ENCODE measurements at regions not wholly inside any gene's neighbourhood (a gene's known extent, or its start where the extent isn't known, plus 50 kb on each side); places are given as distances from the start of the nearest gene placed in this dataset.

DNA sequence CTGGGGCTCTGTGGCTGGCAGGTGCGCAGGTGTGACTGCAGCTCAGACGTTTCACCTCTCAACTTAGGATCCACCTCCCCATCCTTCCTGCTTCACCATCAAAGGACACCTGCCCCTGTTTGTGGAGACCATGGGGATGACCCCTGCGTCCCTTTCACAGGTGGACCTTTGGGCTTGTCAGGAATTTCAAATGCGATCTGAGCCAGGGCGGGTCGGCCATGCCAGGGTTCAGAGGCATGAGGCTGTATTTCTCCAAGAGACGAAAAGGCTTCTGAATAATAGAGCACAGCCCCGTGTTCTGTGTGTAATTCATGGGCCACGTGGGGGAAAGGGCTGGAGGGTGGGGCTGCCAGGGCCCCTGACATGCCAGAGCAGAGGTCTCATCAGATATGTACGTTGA, 668.0 kb downstream of the BRD1 start:
- TF ChIP-seq EZH2phosphoT487 (conservative IDR thresholded peaks at IDR 0.05; ENCODE audit: low read length) = no peak
- TF ChIP-seq, protein P1, sequence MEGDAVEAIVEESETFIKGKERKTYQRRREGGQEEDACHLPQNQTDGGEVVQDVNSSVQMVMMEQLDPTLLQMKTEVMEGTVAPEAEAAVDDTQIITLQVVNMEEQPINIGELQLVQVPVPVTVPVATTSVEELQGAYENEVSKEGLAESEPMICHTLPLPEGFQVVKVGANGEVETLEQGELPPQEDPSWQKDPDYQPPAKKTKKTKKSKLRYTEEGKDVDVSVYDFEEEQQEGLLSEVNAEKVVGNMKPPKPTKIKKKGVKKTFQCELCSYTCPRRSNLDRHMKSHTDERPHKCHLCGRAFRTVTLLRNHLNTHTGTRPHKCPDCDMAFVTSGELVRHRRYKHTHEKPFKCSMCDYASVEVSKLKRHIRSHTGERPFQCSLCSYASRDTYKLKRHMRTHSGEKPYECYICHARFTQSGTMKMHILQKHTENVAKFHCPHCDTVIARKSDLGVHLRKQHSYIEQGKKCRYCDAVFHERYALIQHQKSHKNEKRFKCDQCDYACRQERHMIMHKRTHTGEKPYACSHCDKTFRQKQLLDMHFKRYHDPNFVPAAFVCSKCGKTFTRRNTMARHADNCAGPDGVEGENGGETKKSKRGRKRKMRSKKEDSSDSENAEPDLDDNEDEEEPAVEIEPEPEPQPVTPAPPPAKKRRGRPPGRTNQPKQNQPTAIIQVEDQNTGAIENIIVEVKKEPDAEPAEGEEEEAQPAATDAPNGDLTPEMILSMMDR (IDR thresholded peaks at IDR 0.05; ENCODE audit: insufficient read depth, low read length, poor library complexity, severe bottlenecking) = no peak
- Histone ChIP-seq H2AFZ (ENCODE audit: low read depth, low read length, severe bottlenecking) (no peak overlapping the region), H3K79me2 (ENCODE audit: insufficient read depth, low read length) (no peaks in the 10 kb centered on the region), H3K9ac (ENCODE audit: low read length) (no peak overlapping the region), H4K20me1 (ENCODE audit: low read depth, low read length) (no peaks in the 10 kb centered on the region), H3K27me3 (ENCODE audit: low read length) (no peaks in the 10 kb centered on the region), H3K9me2 (replicated peaks; ENCODE audit: insufficient read depth, low read length) (no peaks in the 10 kb centered on the region), H3K9me3 (ENCODE audit: insufficient read depth, low read length) (no peaks in the 10 kb centered on the region), H3K4me2 (ENCODE audit: low read depth, low read length, poor library complexity, severe bottlenecking) (no peak overlapping the region), H3K27ac (ENCODE audit: low read depth, low read length) (no peak overlapping the region), H3F3A (ENCODE audit: insufficient read depth) (no peaks in the 10 kb centered on the region), H3K4me3 (ENCODE audit: insufficient read depth, low read length, poor library complexity, severe bottlenecking) (no peak overlapping the region), H3K36me3 (ENCODE audit: low read length) (no peaks in the 10 kb centered on the region)

DNA sequence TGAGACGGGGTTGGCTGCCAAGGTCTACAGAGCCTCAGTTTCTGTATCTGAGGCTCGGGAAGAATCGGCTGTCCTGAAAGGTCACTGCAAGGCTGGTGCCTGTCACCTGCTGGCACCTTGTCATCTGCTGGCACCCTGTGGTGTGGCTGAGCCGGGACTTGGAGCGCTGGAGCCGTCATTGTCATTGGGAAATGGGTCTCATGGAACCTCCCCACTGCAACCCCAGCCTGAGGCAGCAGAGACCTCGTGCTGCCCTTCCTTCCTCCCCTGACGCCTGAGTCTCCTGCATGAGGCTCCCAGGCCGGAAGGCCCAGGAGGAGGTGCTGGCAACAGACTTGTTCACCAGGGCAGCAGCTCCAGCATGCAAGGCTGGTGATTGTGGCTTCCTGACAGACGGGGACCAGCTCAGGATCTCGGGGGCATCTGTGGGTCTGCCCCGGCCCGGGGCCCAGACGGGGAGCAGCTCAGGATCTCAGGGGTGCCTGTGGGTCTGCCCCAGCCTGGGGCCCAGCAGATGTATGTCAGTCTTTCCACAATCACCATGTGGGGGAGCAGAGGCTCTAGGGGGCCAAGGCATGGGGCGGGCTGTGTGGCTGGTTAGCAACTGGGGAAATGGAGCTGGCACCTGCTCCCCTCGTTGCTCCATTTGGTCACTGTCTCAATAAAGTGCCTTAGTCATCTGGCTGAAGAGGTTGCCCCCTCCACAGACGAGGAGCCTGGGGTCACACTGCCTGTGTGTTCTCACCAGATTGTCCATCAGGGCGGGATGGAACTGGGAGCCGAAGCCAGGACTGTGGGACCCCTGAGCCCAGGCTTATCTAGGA, 668.7 kb downstream of the BRD1 start:
- Histone ChIP-seq H4K20me1 (ENCODE audit: low read depth, low read length) (no peaks in the 10 kb centered on the region), H3F3A (ENCODE audit: insufficient read depth) (no peaks in the 10 kb centered on the region), H3K9me3 (ENCODE audit: insufficient read depth, low read length) (no peaks in the 10 kb centered on the region), H3K4me2 (ENCODE audit: low read depth, low read length, poor library complexity, severe bottlenecking) (no peak overlapping the region), H3K9ac (ENCODE audit: low read length) (no peak overlapping the region), H3K27ac (ENCODE audit: low read depth, low read length) (no peak overlapping the region), H3K4me3 (ENCODE audit: insufficient read depth, low read length, poor library complexity, severe bottlenecking) (no peak overlapping the region), H3K36me3 (ENCODE audit: low read length) (no peaks in the 10 kb centered on the region), H2AFZ (ENCODE audit: low read depth, low read length, severe bottlenecking) (no peak overlapping the region), H3K27me3 (ENCODE audit: low read length) (no peaks in the 10 kb centered on the region), H3K79me2 (ENCODE audit: insufficient read depth, low read length) (no peaks in the 10 kb centered on the region), H3K9me2 (replicated peaks; ENCODE audit: insufficient read depth, low read length) (no peaks in the 10 kb centered on the region)
- TF ChIP-seq, protein P1 (IDR thresholded peaks at IDR 0.05; ENCODE audit: insufficient read depth, low read length, poor library complexity, severe bottlenecking) = no peak
- no peak for TF ChIP-seq EZH2phosphoT487 (conservative IDR thresholded peaks at IDR 0.05; ENCODE audit: low read length)

DNA sequence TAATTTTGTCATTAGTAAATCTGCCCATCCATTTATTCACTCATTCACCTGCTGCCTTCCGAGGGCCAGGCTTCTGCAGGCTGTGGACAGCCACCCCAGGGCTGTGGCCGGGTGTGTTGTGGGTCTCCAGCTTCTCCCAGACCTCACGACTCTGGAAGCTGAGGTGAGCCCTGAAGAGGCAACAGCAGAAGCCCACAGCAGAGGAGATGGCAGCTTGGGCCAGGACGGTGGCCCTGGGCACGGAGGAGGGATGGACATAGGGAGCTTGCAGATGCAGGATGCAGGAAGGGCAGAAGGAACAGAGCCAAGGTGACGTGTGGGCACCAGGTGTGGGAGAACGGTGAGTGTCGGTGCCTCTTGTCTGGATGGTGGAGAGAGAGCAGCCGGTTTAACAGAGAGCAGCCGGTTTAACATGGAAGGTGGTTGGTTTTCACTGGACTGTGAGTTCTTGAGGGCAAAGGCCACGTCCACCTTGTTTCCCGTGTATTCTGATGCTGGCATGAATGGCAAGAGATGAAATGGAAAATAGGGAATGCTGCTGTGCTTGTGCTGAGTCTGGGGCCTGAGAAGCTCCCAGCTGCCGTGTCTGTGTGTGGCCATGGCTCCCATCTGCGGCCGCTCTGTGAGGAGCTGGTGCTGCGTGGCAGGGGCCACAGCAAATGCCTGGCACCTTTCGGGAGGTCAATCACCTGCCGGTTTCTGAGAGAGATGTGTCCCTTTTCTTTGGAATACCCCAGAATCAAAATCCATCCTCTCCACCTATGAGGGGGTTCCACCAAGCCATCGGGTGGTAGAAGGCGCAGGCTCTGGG, 669.9 kb downstream of the BRD1 start:
- Histone ChIP-seq H3K27me3 (ENCODE audit: low read length) (no peaks in the 10 kb centered on the region), H2AFZ (ENCODE audit: low read depth, low read length, severe bottlenecking) (no peak overlapping the region), H3K4me3 (ENCODE audit: insufficient read depth, low read length, poor library complexity, severe bottlenecking) (no peak overlapping the region), H3K9me3 (ENCODE audit: insufficient read depth, low read length) (no peaks in the 10 kb centered on the region), H3K79me2 (ENCODE audit: insufficient read depth, low read length) (no peaks in the 10 kb centered on the region), H3K9ac (ENCODE audit: low read length) (no peak overlapping the region), H3K27ac (ENCODE audit: low read depth, low read length) (no peak overlapping the region), H3K36me3 (ENCODE audit: low read length) (no peaks in the 10 kb centered on the region), H3K9me2 (replicated peaks; ENCODE audit: insufficient read depth, low read length) (no peaks in the 10 kb centered on the region), H3F3A (ENCODE audit: insufficient read depth) (no peaks in the 10 kb centered on the region), H4K20me1 (ENCODE audit: low read depth, low read length) (no peaks in the 10 kb centered on the region), H3K4me2 (ENCODE audit: low read depth, low read length, poor library complexity, severe bottlenecking) (no peak overlapping the region)
- TF ChIP-seq, protein P1 (IDR thresholded peaks at IDR 0.05; ENCODE audit: insufficient read depth, low read length, poor library complexity, severe bottlenecking) = no peak
- TF ChIP-seq EZH2phosphoT487 (conservative IDR thresholded peaks at IDR 0.05; ENCODE audit: low read length) = no peak
